ENCODE measurements at regions not wholly inside any gene's neighbourhood (a gene's known extent, or its start where the extent isn't known, plus 50 kb on each side); places are given as distances from the start of the nearest gene placed in this dataset.

GRCh38 chr3:5295191-5295690 is 107.7 kb downstream of the EDEM1 start:
- H3K4me3 ChIP-seq (replicated peaks; ENCODE audit: low read depth, low read length), result no peak overlapping the region
- TF ChIP-seq CTCF (IDR thresholded peaks at IDR 0.05; ENCODE audit: low read length, missing control alignments), result no peak
- DNase-seq (ENCODE audit: low read depth), result no peak

GRCh38 chr3:5296362-5296761 is 108.9 kb downstream of the EDEM1 start:
- TF ChIP-seq CTCF (IDR thresholded peaks at IDR 0.05; ENCODE audit: low read length, missing control alignments), result no peak
- no peak for DNase-seq (ENCODE audit: low read depth)
- no peak overlapping the region for H3K4me3 ChIP-seq (replicated peaks; ENCODE audit: low read depth, low read length)

- no peak for TF ChIP-seq CTCF (IDR thresholded peaks at IDR 0.05; ENCODE audit: low read length, missing control alignments)
- DNase-seq (ENCODE audit: low read depth), result no peak
- no peak overlapping the region for H3K4me3 ChIP-seq (replicated peaks; ENCODE audit: low read depth, low read length)
Observed at GRCh38 chr3:5297895-5298294, 110.4 kb downstream of the EDEM1 start.

- no peak overlapping the region for H3K4me3 ChIP-seq (replicated peaks; ENCODE audit: low read depth, low read length)
- DNase-seq (ENCODE audit: low read depth), result no peak
- no peak for TF ChIP-seq CTCF (IDR thresholded peaks at IDR 0.05; ENCODE audit: low read length, missing control alignments)
Observed at GRCh38 chr3:5298453-5298852, 110.9 kb downstream of the EDEM1 start.

- no peak for DNase-seq (ENCODE audit: low read depth)
- no peak overlapping the region for H3K4me3 ChIP-seq (replicated peaks; ENCODE audit: low read depth, low read length)
- TF ChIP-seq CTCF (IDR thresholded peaks at IDR 0.05; ENCODE audit: low read length, missing control alignments), result no peak
Observed at GRCh38 chr3:5299161-5299560, 111.7 kb downstream of the EDEM1 start.

- no peak for TF ChIP-seq CTCF (IDR thresholded peaks at IDR 0.05; ENCODE audit: low read length, missing control alignments)
- no peak overlapping the region for H3K4me3 ChIP-seq (replicated peaks; ENCODE audit: low read depth, low read length)
Observed at GRCh38 chr3:5300638-5301037, 113.1 kb downstream of the EDEM1 start.

GRCh38 chr3:5301651-5302297 is 114.3 kb downstream of the EDEM1 start:
- TF ChIP-seq CTCF (IDR thresholded peaks at IDR 0.05; ENCODE audit: low read length, missing control alignments), result no peak
- no peak overlapping the region for H3K4me3 ChIP-seq (replicated peaks; ENCODE audit: low read depth, low read length)
- DNase-seq (ENCODE audit: low read depth), result no peak

More at GRCh38 chr3:5300638-5301037, 113.1 kb downstream of the EDEM1 start:
- no peak for DNase-seq (ENCODE audit: low read depth)
